K562 (cell line): ENCODE measurements at regions not wholly inside any gene's neighbourhood (a gene's known extent, or its start where the extent isn't known, plus 50 kb on each side); places are given as distances from the start of the nearest gene placed in this dataset.

Experiments used
- ATAC-seq: fragments of 200-7000 bp; cut with Tn5 transposase; 3 replicates; pipeline ENCODE4 v1.9.1; 2020; ENCODE audit warnings: moderate library complexity
- BruUV-seq: library from RNA; stranded (reverse); fragments of 400-500 nt; replicated peaks from 2 replicates; lab custom pipeline; 2021; lab: Mats Ljungman, UMichigan
- CTCF ChIA-PET: fragments of 300-600 bp; formaldehyde crosslinking; extraction: SDS; loops from one replicate; lab custom pipeline; 2021; ENCODE audit warnings: low intra/inter-chr PET ratio; lab: Yijun Ruan, JAX
- POLR2A ChIA-PET: fragments of 300-600, 350-650 bp; sonication (Branson Sonifier 250); formaldehyde crosslinking; extraction: SDS; loops from one replicate; lab custom pipeline; 2021; ENCODE audit warnings: antibody characterized with exemption, inconsistent platforms; lab: Yijun Ruan, JAX
- DNase-seq, 4 experiments: peaks; one replicate each; pipeline versions ENCODE4 v3.0.0 to v3.0.0-alpha.2; 2011 to 2018; ENCODE audit warnings: low spot score in 3 of 4, mixed read lengths in 3 of 4; ENCODE audit errors: extremely low read depth in 1 of 4
- FAIRE-seq: peaks from 2 replicates; lab custom pipeline; 2011; peaks lifted over from hg19 to GRCh38; lab: Jason Lieb, UNC
- H2AFZ ChIP-seq: 2 replicates; pipeline ENCODE4 v1.6.0; 2011; ENCODE audit warnings: low read depth, low read length, control low read depth, inconsistent platforms
- H3K27ac ChIP-seq: fragments of 200-600 bp; 3 replicates; pipeline ENCODE4 v1.8.0; 2011; ENCODE audit warnings: low read depth, mild to moderate bottlenecking, control low read depth, inconsistent platforms, low read length, moderate library complexity, mixed read lengths; ENCODE audit errors: extremely low read depth
- H3K27me3 ChIP-seq, 2 experiments: fragments of 300-600 bp in 1 of 2; 2 replicates in 1 of 2; 3 replicates in 1 of 2; pipeline versions ENCODE4 v1.6.0 to v1.8.0; 2011; ENCODE audit warnings: inconsistent platforms in 2 of 2, low read length in 2 of 2, mild to moderate bottlenecking in 1 of 2, mixed read lengths in 1 of 2, moderate library complexity in 1 of 2; ENCODE audit not compliant: control insufficient read depth in 2 of 2, insufficient read depth in 2 of 2
- H3K36me3 ChIP-seq: fragments of 300-600 bp; 3 replicates; pipeline ENCODE4 v1.8.0; 2011; ENCODE audit warnings: mild to moderate bottlenecking, low read length, inconsistent platforms; ENCODE audit not compliant: control insufficient read depth, insufficient read depth
- H3K4me1 ChIP-seq, 2 experiments: fragments of 200-600 bp in 1 of 2; replicated peaks in 1 of 2; 2 replicates in 1 of 2; 3 replicates in 1 of 2; pipeline versions ENCODE4 v1.5.1 to v1.8.0; 2011; ENCODE audit warnings: inconsistent platforms in 2 of 2, low read length in 2 of 2, mild to moderate bottlenecking in 1 of 2, mixed read lengths in 1 of 2, moderate library complexity in 1 of 2; ENCODE audit not compliant: control insufficient read depth in 2 of 2, insufficient read depth in 2 of 2
- H3K4me2 ChIP-seq: 2 replicates; pipeline ENCODE4 v1.6.1; 2011; ENCODE audit warnings: low read length, control low read depth, inconsistent platforms, mixed read lengths; ENCODE audit not compliant: insufficient read depth
- H3K4me3 ChIP-seq: fragments of 200-600 bp; sonication (generic), shearing (Covaris generic); 2 replicates; pipeline ENCODE4 v1.5.1; 2016; ENCODE audit warnings: control low read depth, inconsistent platforms
- H3K79me2 ChIP-seq: fragments of 200-600 bp; 3 replicates; pipeline ENCODE4 v1.8.0; 2011; ENCODE audit warnings: low read length, inconsistent platforms; ENCODE audit not compliant: control insufficient read depth, insufficient read depth
- H3K9ac ChIP-seq, 2 experiments: 2 replicates each; pipeline versions ENCODE4 v1.6.0 to v1.6.1; 2011; ENCODE audit warnings: low read depth in 2 of 2, low read length in 2 of 2, control low read depth in 1 of 2, inconsistent platforms in 1 of 2, mild to moderate bottlenecking in 1 of 2, mixed read lengths in 1 of 2; ENCODE audit not compliant: insufficient read depth in 1 of 2
- H3K9me1 ChIP-seq: one replicate; pipeline ENCODE4 v1.6.0; 2011; ENCODE audit warnings: inconsistent platforms, mild to moderate bottlenecking, low read length, moderate library complexity; ENCODE audit not compliant: control insufficient read depth, insufficient read depth
- H3K9me3 ChIP-seq: replicated peaks from 2 replicates; pipeline ENCODE4 v1.5.1; 2011; ENCODE audit warnings: low read depth, low read length, inconsistent platforms; ENCODE audit not compliant: control insufficient read depth, insufficient read depth
- H4K20me1 ChIP-seq: replicated peaks from 2 replicates; pipeline ENCODE4 v1.6.1; 2011; ENCODE audit warnings: low read length, inconsistent platforms, mixed read lengths; ENCODE audit not compliant: control insufficient read depth, insufficient read depth
- EP400 ChIP-seq: fragments of 450-650 bp; IDR thresholded peaks from 2 replicates; pipeline ENCODE4 v1.6.1; 2017; ENCODE audit warnings: antibody characterized with exemption, mild to moderate bottlenecking, moderate library complexity
- ETS1 ChIP-seq: conservative IDR thresholded peaks from 2 replicates; pipeline ENCODE4 v1.6.1; 2011; ENCODE audit warnings: low read depth, mild to moderate bottlenecking, low read length; ENCODE audit not compliant: control insufficient read depth
- MCM2 ChIP-seq: fragments of 450-650 bp; IDR thresholded peaks from 2 replicates; pipeline ENCODE4 v1.6.1; 2017; ENCODE audit warnings: low read depth, mild to moderate bottlenecking
- MYBL2 ChIP-seq, 2 experiments: fragments of 450-650 bp in 1 of 2; sonication (generic) in 1 of 2; formaldehyde crosslinking in 1 of 2; IDR thresholded peaks; 2 replicates each; pipeline versions ENCODE4 v1.6.1 to v1.8.1; 2017 to 2022; ENCODE audit warnings: borderline replicate concordance in 1 of 2, inconsistent platforms in 1 of 2, low read depth in 1 of 2, mild to moderate bottlenecking in 1 of 2, missing genetic modification reagents in 1 of 2, moderate library complexity in 1 of 2
- NCOR1 ChIP-seq: fragments of 450-650 bp; IDR thresholded peaks from 2 replicates; pipeline ENCODE4 v1.6.1; 2016; ENCODE audit warnings: mild to moderate bottlenecking, moderate library complexity
- TEAD1 ChIP-seq, 2 experiments: fragments of 450-650 bp in 1 of 2; sonication (generic) in 1 of 2; formaldehyde crosslinking; IDR thresholded peaks; 2 replicates each; pipeline versions ENCODE4 v1.4.0 to v1.8.0; 2020 to 2022; ENCODE audit warnings: mild to moderate bottlenecking in 2 of 2, missing genetic modification reagents in 1 of 2
- ZNF79 ChIP-seq: fragments of 250-450 bp; sonication (Bioruptor Pico); IDR thresholded peaks from 2 replicates; pipeline ENCODE4 v1.4.0; 2020; ENCODE audit warnings: low read depth, mild to moderate bottlenecking, moderate library complexity
- WGBS: fragments of 100-300 bp; shearing (Covaris generic); methylation state at CpG from one replicate; pipeline ENCODE4 v1.1.6; 2016; ENCODE audit warnings: low coverage, mixed read lengths; ENCODE audit not compliant: insufficient coverage; ENCODE audit errors: missing lambda C conversion rate; 5-methylcytosine and 5-hydroxymethylcytosine counted together
- in situ Hi-C: fragments of 300-500 bp; cut with MboI; formaldehyde crosslinking; loops from 4 replicates; pipeline ENCODE4 v1.15.0; 2018; ENCODE audit warnings: inconsistent platforms, mixed read lengths
- intact Hi-C: fragments of 100-400 bp; cut with micrococcal nuclease; formaldehyde crosslinking; loops from 2 replicates; pipeline ENCODE4 v1.14.2; 2022

GRCh38 chr4:58669783-58670182, 1559.6 kb upstream of the IGFBP7 start (continued):
- no peak for TF ChIP-seq MCM2

GRCh38 chr4:58665649-58666048, 1555.5 kb upstream of the IGFBP7 start:
- H2AFZ ChIP-seq: no peak overlapping the region
- in situ Hi-C loops: no loop called here
- TF ChIP-seq ZNF79 (CRISPR knock-in tag): no peak
- TF ChIP-seq ETS1: no peak
- no peak for TF ChIP-seq NCOR1
- TF ChIP-seq EP400: no peak
- TF ChIP-seq MYBL2 (IDR thresholded peaks at IDR 0.05; ENCODE audit: low read depth): no peak
- no peak for TF ChIP-seq MYBL2 (CRISPR knock-in tag; IDR thresholded peaks at IDR 0.05; ENCODE audit: borderline replicate concordance)
- no peak for TF ChIP-seq TEAD1 (CRISPR knock-in tag; IDR thresholded peaks at IDR 0.05)
- H3K4me2 ChIP-seq: no peak overlapping the region
- FAIRE-seq (no peak), DNase-seq (no peak), ATAC-seq (no peak)
- ChIA-PET CTCF (no interaction called here), POLR2A (no interaction called here)
- intact Hi-C loops: no loop called here
- WGBS: 0% methylated on average over 3 of the region's 3 CpGs
- H3K27ac ChIP-seq: no peak overlapping the region
- no peak overlapping the region for H3K9ac ChIP-seq
- no peak overlapping the region for H3K4me3 ChIP-seq
- no peaks in the 10 kb centered on the region for H3K9me1 ChIP-seq
- no peaks in the 10 kb centered on the region for H4K20me1 ChIP-seq
- no peaks in the 10 kb centered on the region for H3K9me3 ChIP-seq
- no peaks in the 10 kb centered on the region for H3K79me2 ChIP-seq
- H3K27me3 ChIP-seq: no peaks in the 10 kb centered on the region
- no TSS peak for BruUV-seq
- H3K36me3 ChIP-seq: no peaks in the 10 kb centered on the region
- H3K4me1 ChIP-seq: no peaks in the 10 kb centered on the region
